T-cell (primary cell): ENCODE measurements at regions not wholly inside any gene's neighbourhood (a gene's known extent, or its start where the extent isn't known, plus 50 kb on each side); places are given as distances from the start of the nearest gene placed in this dataset.
A peak's percentile ranks its signal among the peaks of the same experiment; 100 is the strongest.

Experiments used
- ATAC-seq, 4 experiments: fragments of 200-7000 bp in 3 of 4; fragments of 150-1000 bp in 1 of 4; cut with Tn5 transposase; replicated peaks in 1 of 4; 1 replicate in 3 of 4; 2 replicates in 1 of 4; pipeline ENCODE4 v1.10.0; 2021; ENCODE audit warnings: moderate library complexity in 3 of 4, mild to moderate bottlenecking in 2 of 4, moderate number of reproducible peaks in 1 of 4
- CTCF ChIA-PET, 2 donors: fragments of 300-600 bp; sonication (Branson Sonifier 250); formaldehyde crosslinking; loops; one replicate each; lab custom pipeline; 2022; ENCODE audit warnings: antibody characterized with exemption in 2 of 2; lab: Charles Lee
- POLR2A ChIA-PET, 2 donors: fragments of 300-600 bp; sonication (Branson Sonifier 250); formaldehyde crosslinking; loops; one replicate each; lab custom pipeline; 2022; ENCODE audit warnings: antibody characterized with exemption in 2 of 2; lab: Charles Lee
- DNase-seq, 35 experiments: peaks; one replicate each; pipeline versions ENCODE4 v3.0.0 to v3.0.0-alpha.2; 2013 to 2023
- H3K27ac ChIP-seq: one replicate; pipeline ENCODE4 v1.5.1; 2013; ENCODE audit warnings: low read length
- H3K27me3 ChIP-seq, 2 experiments: replicated peaks in 1 of 2; 1 replicate in 1 of 2; 2 replicates in 1 of 2; pipeline versions ENCODE4 v1.6.1 to v1.7.0; 2013; ENCODE audit warnings: low read length in 1 of 2, mixed read lengths in 1 of 2; ENCODE audit not compliant: control insufficient read depth in 2 of 2, insufficient read depth in 2 of 2; ENCODE audit errors: extremely low read depth in 1 of 2
- H3K36me3 ChIP-seq, 2 donors: 1 replicate in 1 of 2; 2 replicates in 1 of 2; pipeline versions ENCODE4 v1.6.1 to v1.7.0; 2013; ENCODE audit warnings: low read length in 1 of 2; ENCODE audit not compliant: control insufficient read depth in 2 of 2, insufficient read depth in 1 of 2; ENCODE audit errors: extremely low read depth in 1 of 2
- H3K4me1 ChIP-seq, 2 experiments: 1 replicate in 1 of 2; 2 replicates in 1 of 2; pipeline versions ENCODE4 v1.6.1 to v1.7.0; 2013; ENCODE audit warnings: low read length in 2 of 2, mixed read lengths in 1 of 2; ENCODE audit not compliant: insufficient read depth in 2 of 2, control insufficient read depth in 1 of 2; ENCODE audit errors: extremely low read depth in 1 of 2
- H3K4me3 ChIP-seq, 2 donors: 1 replicate in 1 of 2; 2 replicates in 1 of 2; pipeline versions ENCODE4 v1.5.1 to v1.7.0; 2013; ENCODE audit warnings: mild to moderate bottlenecking in 2 of 2, low read length in 1 of 2, moderate library complexity in 1 of 2; ENCODE audit not compliant: control insufficient read depth in 1 of 2; ENCODE audit errors: extremely low read depth in 1 of 2
- H3K9me3 ChIP-seq: 2 replicates; pipeline ENCODE4 v1.7.0; 2013
- H3K27ac Mint-ChIP-seq, 2 donors: one replicate each; pipeline ENCODE4 v1.8.0; 2020 to 2021; ENCODE audit warnings: mild to moderate bottlenecking in 2 of 2, mixed read lengths in 2 of 2
- H3K27me3 Mint-ChIP-seq, 2 donors: one replicate each; pipeline ENCODE4 v1.8.0; 2021 to 2022; ENCODE audit warnings: mixed read lengths in 2 of 2
- H3K36me3 Mint-ChIP-seq: one replicate; pipeline ENCODE4 v1.8.0; 2021; ENCODE audit warnings: mixed read lengths
- H3K4me1 Mint-ChIP-seq, 3 donors: one replicate each; pipeline ENCODE4 v1.8.0; 2020 to 2022; ENCODE audit warnings: mixed read lengths in 3 of 3, mild to moderate bottlenecking in 1 of 3
- H3K4me3 Mint-ChIP-seq, 3 donors: one replicate each; pipeline ENCODE4 v1.8.0; 2020 to 2022; ENCODE audit warnings: mild to moderate bottlenecking in 3 of 3, mixed read lengths in 3 of 3, moderate library complexity in 3 of 3
- H3K9me3 Mint-ChIP-seq, 3 donors: one replicate each; pipeline ENCODE4 v1.8.0; 2020 to 2022; ENCODE audit warnings: mixed read lengths in 3 of 3
- WGBS: methylation state at CpG from one replicate; pipeline ENCODE4 v1.1.5; 2013; ENCODE audit warnings: missing lambda C conversion rate; ENCODE audit not compliant: insufficient coverage; 5-methylcytosine and 5-hydroxymethylcytosine counted together

- WGBS = 21% methylated on average over 3 of the region's 3 CpGs
- Histone ChIP-seq H3K4me1 (no peaks in the 10 kb centered on the region), H3K9me3 (no peaks in the 10 kb centered on the region), H3K27me3 (peaks cover 0 to 11% of the 10 kb centered on the region in 2 experiments), H3K36me3 (no peaks in the 10 kb centered on the region), H3K4me3 (no peak overlapping the region), H3K27ac (no peak overlapping the region)
- ATAC-seq = no peak
- no peaks in the 10 kb centered on the region for H3K4me1 Mint-ChIP-seq
- no peak overlapping the region for H3K27ac Mint-ChIP-seq
- no peak overlapping the region for H3K4me3 Mint-ChIP-seq
- ChIA-PET CTCF (no interaction called here), POLR2A (no interaction called here)
- H3K36me3 Mint-ChIP-seq = no peaks in the 10 kb centered on the region
- peaks cover 24 to 33% (median 29%) of the 10 kb centered on the region in 3 donors for H3K9me3 Mint-ChIP-seq
- DNase-seq = peak in 1 of 35 experiments; percentile 1
- peaks cover 17 to 24% of the 10 kb centered on the region in 2 donors for H3K27me3 Mint-ChIP-seq
Observed at GRCh38 chr3:13712682-13713180, 163.8 kb downstream of the FBLN2 start.

GRCh38 chr3:13711911-13712650, 163.2 kb downstream of the FBLN2 start:
- Histone ChIP-seq H3K36me3 (no peaks in the 10 kb centered on the region), H3K4me3 (no peak overlapping the region), H3K27me3 (peaks cover 0 to 13% of the 10 kb centered on the region in 2 experiments), H3K4me1 (no peaks in the 10 kb centered on the region), H3K27ac (no peak overlapping the region), H3K9me3 (no peaks in the 10 kb centered on the region)
- H3K27me3 Mint-ChIP-seq = peaks cover 17 to 30% of the 10 kb centered on the region in 2 donors
- DNase-seq = peak in 2 of 35 experiments; percentile 4 to 7
- WGBS = 68% methylated on average over 6 of the region's 9 CpGs
- CTCF ChIA-PET = no interaction called here
- no peaks in the 10 kb centered on the region for H3K4me1 Mint-ChIP-seq
- POLR2A ChIA-PET = no interaction called here
- no peak overlapping the region for H3K4me3 Mint-ChIP-seq
- peak overlapping the region in 1 of 2 donors; percentile 27 for H3K27ac Mint-ChIP-seq
- H3K9me3 Mint-ChIP-seq = peaks cover 29 to 39% (median 36%) of the 10 kb centered on the region in 3 donors
- ATAC-seq = no peak
- no peaks in the 10 kb centered on the region for H3K36me3 Mint-ChIP-seq

- H3K36me3 ChIP-seq = no peaks in the 10 kb centered on the region
- no peak for DNase-seq
- peaks cover 28 to 46% of the 10 kb centered on the region in 2 donors for H3K27me3 Mint-ChIP-seq
- H3K4me1 Mint-ChIP-seq = no peaks in the 10 kb centered on the region
- H3K9me3 Mint-ChIP-seq = peaks cover 37 to 49% (median 41%) of the 10 kb centered on the region in 3 donors
- H3K4me3 ChIP-seq = no peak overlapping the region
- WGBS = 58% methylated on average over 3 of the region's 3 CpGs
- H3K36me3 Mint-ChIP-seq = no peaks in the 10 kb centered on the region
- ChIA-PET POLR2A (no interaction called here), CTCF (no interaction called here)
- no peak overlapping the region for H3K27ac Mint-ChIP-seq
- H3K27ac ChIP-seq = no peak overlapping the region
- ATAC-seq = no peak
- H3K4me1 ChIP-seq = no peaks in the 10 kb centered on the region
- H3K9me3 ChIP-seq = no peaks in the 10 kb centered on the region
- peaks cover 0 to 25% of the 10 kb centered on the region in 2 experiments for H3K27me3 ChIP-seq
- H3K4me3 Mint-ChIP-seq = no peak overlapping the region
Observed at GRCh38 chr3:13710251-13710650, 161.3 kb downstream of the FBLN2 start.

- WGBS = 77% methylated on average over 1 of the region's 1 CpG
- Mint-ChIP-seq H3K27ac (no peak overlapping the region), H3K4me3 (no peak overlapping the region), H3K27me3 (peaks cover 33 to 51% of the 10 kb centered on the region in 2 donors), H3K36me3 (no peaks in the 10 kb centered on the region), H3K4me1 (no peaks in the 10 kb centered on the region), H3K9me3 (peaks cover 40 to 55% (median 47%) of the 10 kb centered on the region in 3 donors)
- H3K36me3 ChIP-seq = no peaks in the 10 kb centered on the region
- H3K4me1 ChIP-seq = no peaks in the 10 kb centered on the region
- ChIA-PET CTCF (no interaction called here), POLR2A (no interaction called here)
- H3K27ac ChIP-seq = no peak overlapping the region
- DNase-seq (no peak), ATAC-seq (no peak)
- H3K4me3 ChIP-seq = no peak overlapping the region
- H3K9me3 ChIP-seq = no peaks in the 10 kb centered on the region
- H3K27me3 ChIP-seq = peaks cover 0 to 27% of the 10 kb centered on the region in 2 experiments
Observed at GRCh38 chr3:13709706-13710105, 160.8 kb downstream of the FBLN2 start.

GRCh38 chr3:13708871-13709595, 160.1 kb downstream of the FBLN2 start:
- Mint-ChIP-seq H3K4me1 (no peaks in the 10 kb centered on the region), H3K27ac (no peak overlapping the region), H3K36me3 (peaks cover 2% of the 10 kb centered on the region), H3K27me3 (peaks cover 35 to 55% of the 10 kb centered on the region in 2 donors), H3K9me3 (peaks cover 38 to 55% (median 48%) of the 10 kb centered on the region in 3 donors), H3K4me3 (no peak overlapping the region)
- H3K4me1 ChIP-seq = no peaks in the 10 kb centered on the region
- H3K27me3 ChIP-seq = peaks cover 0 to 27% of the 10 kb centered on the region in 2 experiments
- CTCF ChIA-PET = no interaction called here
- no peaks in the 10 kb centered on the region for H3K36me3 ChIP-seq
- DNase-seq = peak in 1 of 35 experiments; percentile 2
- no peak for ATAC-seq
- no peak overlapping the region for H3K4me3 ChIP-seq
- H3K9me3 ChIP-seq = no peaks in the 10 kb centered on the region
- WGBS = 77% methylated on average over 5 of the region's 6 CpGs
- H3K27ac ChIP-seq = no peak overlapping the region
- POLR2A ChIA-PET = no interaction called here

- peaks cover 38 to 54% (median 42%) of the 10 kb centered on the region in 3 donors for H3K9me3 Mint-ChIP-seq
- H3K36me3 Mint-ChIP-seq = peaks cover 3% of the 10 kb centered on the region
- Histone ChIP-seq H3K36me3 (no peaks in the 10 kb centered on the region), H3K4me3 (no peak overlapping the region), H3K4me1 (no peaks in the 10 kb centered on the region), H3K9me3 (no peaks in the 10 kb centered on the region), H3K27ac (no peak overlapping the region), H3K27me3 (peaks cover 0 to 27% of the 10 kb centered on the region in 2 experiments)
- no peak overlapping the region for H3K27ac Mint-ChIP-seq
- WGBS = 69% methylated on average over 7 of the region's 7 CpGs
- ChIA-PET POLR2A (no interaction called here), CTCF (no interaction called here)
- H3K27me3 Mint-ChIP-seq = peaks cover 41 to 62% of the 10 kb centered on the region in 2 donors
- no peaks in the 10 kb centered on the region for H3K4me1 Mint-ChIP-seq
- no peak for ATAC-seq
- no peak overlapping the region for H3K4me3 Mint-ChIP-seq
- peak in 2 of 35 experiments; percentile 1 to 12 for DNase-seq
Observed at GRCh38 chr3:13708301-13708700, 159.4 kb downstream of the FBLN2 start.
